Adipocyte (in vitro differentiated cells): ENCODE measurements at regions not wholly inside any gene's neighbourhood (a gene's known extent, or its start where the extent isn't known, plus 50 kb on each side); places are given as distances from the start of the nearest gene placed in this dataset.

ENCODE experiments used
- DNase-seq: peaks from one replicate; pipeline ENCODE4 v3.0.0-alpha.2; 2015; ENCODE audit warnings: low read depth
- H3K27me3 ChIP-seq: replicated peaks from 2 replicates; pipeline ENCODE4 v1.7.0; 2013; ENCODE audit warnings: mild to moderate bottlenecking, low read length, moderate library complexity; ENCODE audit not compliant: control insufficient read depth, insufficient read depth
- H3K36me3 ChIP-seq: 2 replicates; pipeline ENCODE4 v1.7.0; 2013; ENCODE audit warnings: low read length, mild to moderate bottlenecking, moderate library complexity; ENCODE audit not compliant: control insufficient read depth, insufficient read depth, severe bottlenecking
- H3K4me1 ChIP-seq: 2 replicates; pipeline ENCODE4 v1.7.0; 2013; ENCODE audit warnings: mild to moderate bottlenecking, low read length, moderate library complexity; ENCODE audit not compliant: control insufficient read depth, insufficient read depth
- H3K4me3 ChIP-seq: 2 replicates; pipeline ENCODE4 v1.7.0; 2013; ENCODE audit warnings: mild to moderate bottlenecking, low read length, moderate library complexity
- H3K9ac ChIP-seq: 2 replicates; pipeline ENCODE4 v1.7.0; 2013; ENCODE audit warnings: mild to moderate bottlenecking, low read length, moderate library complexity
- H3K9me3 ChIP-seq: 2 replicates; pipeline ENCODE4 v1.7.0; 2013; ENCODE audit warnings: mild to moderate bottlenecking, low read length, moderate library complexity; ENCODE audit not compliant: control insufficient read depth

GRCh38 chr16:16887193-16887592 is 508.3 kb downstream of the NPIPA7 start:
- no peaks in the 10 kb centered on the region for H3K36me3 ChIP-seq
- no peaks in the 10 kb centered on the region for H3K27me3 ChIP-seq
- H3K9ac ChIP-seq = no peak overlapping the region
- no peak for DNase-seq
- H3K9me3 ChIP-seq = no peaks in the 10 kb centered on the region
- H3K4me1 ChIP-seq = no peaks in the 10 kb centered on the region
- H3K4me3 ChIP-seq = no peak overlapping the region

GRCh38 chr16:16890964-16891363 is 512.0 kb downstream of the NPIPA7 start:
- no peak for DNase-seq
- H3K9ac ChIP-seq = no peak overlapping the region
- no peaks in the 10 kb centered on the region for H3K36me3 ChIP-seq
- no peaks in the 10 kb centered on the region for H3K27me3 ChIP-seq
- no peaks in the 10 kb centered on the region for H3K9me3 ChIP-seq
- no peaks in the 10 kb centered on the region for H3K4me1 ChIP-seq
- H3K4me3 ChIP-seq = no peak overlapping the region

DNA sequence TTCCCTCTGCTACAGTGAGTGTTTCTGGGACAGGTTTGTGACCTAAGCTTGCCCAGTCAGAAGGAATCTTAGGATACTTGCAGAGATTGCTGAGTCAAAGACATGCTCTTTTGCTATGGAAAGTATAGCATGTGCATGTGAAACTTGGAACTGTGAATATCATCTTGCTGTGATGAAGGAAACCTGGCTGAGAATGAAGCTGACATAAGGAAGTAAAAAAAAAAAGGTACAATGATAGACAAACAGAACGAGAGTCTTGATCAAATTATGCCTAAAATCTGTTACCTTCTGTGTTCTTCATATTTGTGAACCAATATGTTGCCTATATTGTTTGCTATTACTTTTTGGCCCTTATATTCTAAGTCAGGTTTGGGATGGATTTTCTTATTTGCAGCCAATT is 525.7 kb downstream of the NPIPA7 start:
- no peak for DNase-seq
- no peaks in the 10 kb centered on the region for H3K27me3 ChIP-seq

GRCh38 chr16:16905850-16906249 is 526.9 kb downstream of the NPIPA7 start:
- no peak for DNase-seq
- H3K4me1 ChIP-seq = no peaks in the 10 kb centered on the region
- H3K9me3 ChIP-seq = no peaks in the 10 kb centered on the region
- no peak overlapping the region for H3K4me3 ChIP-seq
- H3K36me3 ChIP-seq = no peaks in the 10 kb centered on the region
- no peak overlapping the region for H3K9ac ChIP-seq
- no peaks in the 10 kb centered on the region for H3K27me3 ChIP-seq

More for the DNA sequence above, 525.7 kb downstream of the NPIPA7 start:
- no peak overlapping the region for H3K9ac ChIP-seq
- peaks cover 5% of the 10 kb centered on the region for H3K9me3 ChIP-seq
- no peak overlapping the region for H3K4me3 ChIP-seq
- no peaks in the 10 kb centered on the region for H3K36me3 ChIP-seq
- H3K4me1 ChIP-seq = no peaks in the 10 kb centered on the region

DNA sequence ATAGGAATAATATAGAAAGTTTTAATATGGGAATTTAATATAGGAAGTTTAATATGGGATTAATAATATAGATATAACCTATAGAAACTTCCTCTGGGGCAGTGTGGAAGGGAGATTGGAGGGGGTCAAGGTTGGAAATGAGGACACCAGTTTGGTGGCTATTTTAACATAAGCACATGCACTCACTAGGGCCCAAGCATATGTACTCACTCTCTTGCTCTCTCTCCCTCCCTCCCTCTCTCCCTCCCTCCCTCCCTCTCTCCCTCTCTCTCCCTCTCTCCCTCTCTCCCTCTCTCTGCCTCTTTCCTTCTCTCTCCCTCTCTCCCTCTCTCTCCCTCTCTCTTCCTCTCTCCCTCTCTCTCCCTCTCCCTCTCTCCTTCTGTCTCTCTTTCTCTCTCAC is 528.1 kb downstream of the NPIPA7 start:
- Histone ChIP-seq H3K4me1 (no peaks in the 10 kb centered on the region), H3K36me3 (no peaks in the 10 kb centered on the region), H3K9me3 (no peaks in the 10 kb centered on the region), H3K4me3 (no peak overlapping the region), H3K27me3 (no peaks in the 10 kb centered on the region), H3K9ac (no peak overlapping the region)
- DNase-seq = no peak

- no peaks in the 10 kb centered on the region for H3K4me1 ChIP-seq
- no peak overlapping the region for H3K4me3 ChIP-seq
- H3K27me3 ChIP-seq = no peaks in the 10 kb centered on the region
- H3K9ac ChIP-seq = no peak overlapping the region
- H3K9me3 ChIP-seq = no peaks in the 10 kb centered on the region
- H3K36me3 ChIP-seq = no peaks in the 10 kb centered on the region
- no peak for DNase-seq
These were observed 529.1 kb downstream of the NPIPA7 start for GRCh38 chr16:16908077-16908476.

DNA sequence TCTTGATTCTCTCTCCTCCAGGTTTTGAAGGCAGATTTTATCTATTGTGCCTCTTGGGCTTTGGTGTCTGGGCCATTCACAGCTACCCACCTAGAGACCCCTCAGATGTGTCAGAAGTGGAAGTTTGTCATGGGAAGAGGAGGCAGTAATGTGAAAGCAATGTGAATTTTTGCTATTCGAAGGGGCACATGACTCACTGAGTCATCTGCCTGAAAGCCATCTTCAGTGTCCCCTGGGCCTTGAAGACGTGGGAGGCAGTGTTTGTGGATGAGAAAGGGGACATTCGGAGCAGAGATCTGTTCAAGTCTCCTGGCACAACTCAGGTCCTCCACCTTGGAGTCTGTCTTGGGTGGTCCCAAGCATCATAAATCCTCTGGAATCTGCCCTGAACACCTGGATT is 530.2 kb downstream of the NPIPA7 start:
- no peaks in the 10 kb centered on the region for H3K36me3 ChIP-seq
- no peak overlapping the region for H3K9ac ChIP-seq
- H3K4me1 ChIP-seq = no peaks in the 10 kb centered on the region
- DNase-seq = no peak
- no peaks in the 10 kb centered on the region for H3K9me3 ChIP-seq
- H3K4me3 ChIP-seq = no peak overlapping the region
- H3K27me3 ChIP-seq = no peaks in the 10 kb centered on the region

DNA sequence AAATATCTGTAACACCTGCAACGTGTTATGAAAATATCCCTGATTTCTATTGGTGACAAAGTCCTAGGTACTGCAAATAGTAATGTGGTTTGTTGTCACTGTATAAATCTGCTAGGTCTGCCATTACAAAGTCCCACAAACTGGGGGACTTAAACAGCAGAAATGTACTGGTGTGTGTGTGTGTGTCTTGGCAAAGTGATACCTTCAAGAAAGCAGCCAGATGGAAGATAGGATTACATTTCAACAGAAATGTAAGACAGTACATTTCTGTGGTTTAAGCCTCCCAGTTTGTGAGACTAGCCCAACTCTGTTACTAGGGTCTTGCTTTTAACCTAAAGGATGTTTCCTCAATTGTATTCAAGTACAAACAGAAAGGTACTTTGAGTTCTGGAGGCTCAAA is 531.7 kb downstream of the NPIPA7 start:
- H3K4me1 ChIP-seq = no peaks in the 10 kb centered on the region
- no peak overlapping the region for H3K4me3 ChIP-seq
- no peaks in the 10 kb centered on the region for H3K36me3 ChIP-seq
- no peak overlapping the region for H3K9ac ChIP-seq
- DNase-seq = no peak
- H3K9me3 ChIP-seq = no peaks in the 10 kb centered on the region
- H3K27me3 ChIP-seq = no peaks in the 10 kb centered on the region

DNA sequence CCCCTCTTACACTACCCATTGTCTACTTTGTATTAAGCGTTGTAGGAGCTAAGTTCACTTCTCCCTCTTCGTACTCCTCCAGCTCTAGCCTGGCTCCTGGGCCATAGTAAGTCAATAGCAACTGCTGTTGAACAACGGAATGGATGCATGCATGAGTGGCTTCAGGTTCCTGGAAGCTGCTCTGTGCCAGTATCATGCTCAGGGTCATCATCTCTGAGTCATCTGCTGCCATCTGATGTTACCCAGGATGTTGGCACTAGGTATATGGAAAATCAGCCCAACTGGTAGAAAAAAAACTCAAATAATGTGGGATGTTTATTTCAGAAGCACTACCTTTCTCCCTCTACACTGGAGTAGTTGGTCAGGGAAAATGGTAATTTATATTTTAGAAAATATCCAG is 536.8 kb downstream of the NPIPA7 start:
- peaks cover 11% of the 10 kb centered on the region for H3K27me3 ChIP-seq
- H3K36me3 ChIP-seq = no peaks in the 10 kb centered on the region
- H3K4me3 ChIP-seq = no peak overlapping the region
- H3K9me3 ChIP-seq = no peaks in the 10 kb centered on the region
- no peak for DNase-seq
- no peaks in the 10 kb centered on the region for H3K4me1 ChIP-seq
- no peak overlapping the region for H3K9ac ChIP-seq

- Histone ChIP-seq H3K27me3 (peaks cover 11% of the 10 kb centered on the region), H3K36me3 (no peaks in the 10 kb centered on the region), H3K9me3 (no peaks in the 10 kb centered on the region), H3K4me1 (no peaks in the 10 kb centered on the region), H3K4me3 (no peak overlapping the region), H3K9ac (no peak overlapping the region)
- no peak for DNase-seq
These were observed 538.3 kb downstream of the NPIPA7 start for GRCh38 chr16:16917191-16917785.

DNA sequence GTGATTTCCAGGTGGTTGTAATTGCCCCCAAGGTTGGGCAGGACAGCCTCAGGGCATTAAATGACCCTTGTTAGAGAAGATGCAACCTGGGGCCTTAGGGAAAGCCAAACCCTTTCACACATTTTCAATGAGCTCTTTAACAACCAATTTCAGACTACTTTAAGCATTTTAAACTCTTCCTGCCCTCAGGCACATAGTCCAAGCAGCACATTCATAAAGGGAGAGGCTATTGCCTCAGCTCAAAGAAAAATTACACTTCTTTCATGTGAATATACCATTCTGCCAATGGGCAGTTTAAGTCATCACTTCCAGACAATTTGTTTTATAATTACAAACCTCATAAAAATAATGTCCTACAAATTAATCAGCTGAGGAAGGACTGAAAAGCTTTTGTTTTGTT is 544.5 kb downstream of the NPIPA7 start:
- DNase-seq = no peak
- H3K4me1 ChIP-seq = no peaks in the 10 kb centered on the region
- no peak overlapping the region for H3K9ac ChIP-seq
- no peaks in the 10 kb centered on the region for H3K36me3 ChIP-seq
- H3K4me3 ChIP-seq = no peak overlapping the region
- H3K27me3 ChIP-seq = peaks cover 4% of the 10 kb centered on the region
- no peaks in the 10 kb centered on the region for H3K9me3 ChIP-seq

GRCh38 chr16:16924613-16925012 is 545.7 kb downstream of the NPIPA7 start:
- Histone ChIP-seq H3K4me1 (no peaks in the 10 kb centered on the region), H3K4me3 (no peak overlapping the region), H3K36me3 (no peaks in the 10 kb centered on the region), H3K9ac (no peak overlapping the region), H3K9me3 (no peaks in the 10 kb centered on the region), H3K27me3 (no peaks in the 10 kb centered on the region)
- no peak for DNase-seq
